Right atrium auricular region (tissue), 2 donors: ENCODE measurements at regions not wholly inside any gene's neighbourhood (a gene's known extent, or its start where the extent isn't known, plus 50 kb on each side); places are given as distances from the start of the nearest gene placed in this dataset.
A peak's percentile ranks its signal among the peaks of the same experiment; 100 is the strongest.

ENCODE experiments used
- DNase-seq: peaks from one replicate; pipeline ENCODE4 v3.0.0-alpha.2; 2019; ENCODE audit warnings: low spot score
- H3K27ac ChIP-seq, 2 donors: fragments of 200-600 bp; sonication (generic); 1 replicate in 1 of 2; 2 replicates in 1 of 2; pipeline ENCODE4 v1.5.1; 2016 to 2019
- H3K27me3 ChIP-seq, 2 donors: fragments of 200-600 bp; sonication (generic); one replicate each; pipeline versions ENCODE4 v1.5.1 to v1.6.0; 2017 to 2019
- H3K36me3 ChIP-seq: fragments of 200-600 bp; sonication (generic); one replicate; pipeline ENCODE4 v1.5.1; 2016
- H3K4me1 ChIP-seq, 2 donors: fragments of 200-600 bp; sonication (generic); one replicate each; pipeline versions ENCODE4 v1.5.1 to v1.6.0; 2017 to 2019
- H3K4me3 ChIP-seq, 2 donors: fragments of 200-600 bp; sonication (generic); 1 replicate in 1 of 2; 2 replicates in 1 of 2; pipeline ENCODE4 v1.5.1; 2017 to 2019; ENCODE audit warnings: mild to moderate bottlenecking in 1 of 2, moderate library complexity in 1 of 2
- H3K9me3 ChIP-seq, 2 donors: fragments of 200-600 bp; sonication (generic); one replicate each; pipeline ENCODE4 v1.5.1; 2019
- CTCF ChIP-seq, 2 donors: fragments of 200-600 bp; sonication (generic); IDR thresholded peaks; one replicate each; pipeline ENCODE4 v1.5.1; 2019; ENCODE audit warnings: antibody characterized with exemption in 2 of 2

GRCh38 chr1:234529950-234530237 lies 50.9 kb upstream of the TARBP1 start:
- Histone ChIP-seq H3K27ac (peak overlapping the region; percentile 97 to 99), H3K36me3 (no peaks in the 10 kb centered on the region), H3K27me3 (no peaks in the 10 kb centered on the region), H3K9me3 (no peaks in the 10 kb centered on the region), H3K4me1 (peaks cover 3 to 70% of the 10 kb centered on the region in 2 donors), H3K4me3 (peak overlapping the region in 1 of 2 donors; percentile 30)
- no peak for TF ChIP-seq CTCF (IDR thresholded peaks at IDR 0.05)
- no peak for DNase-seq

GRCh38 chr1:234529095-234529949 lies 50.3 kb upstream of the TARBP1 start:
- Histone ChIP-seq H3K9me3 (no peaks in the 10 kb centered on the region), H3K4me1 (peaks cover 2 to 70% of the 10 kb centered on the region in 2 donors), H3K4me3 (no peak overlapping the region), H3K36me3 (no peaks in the 10 kb centered on the region), H3K27ac (peak overlapping the region; percentile 97 to 99), H3K27me3 (no peaks in the 10 kb centered on the region)
- no peak for TF ChIP-seq CTCF (IDR thresholded peaks at IDR 0.05)
- no peak for DNase-seq
